ENCODE measurements at regions not wholly inside any gene's neighbourhood (a gene's known extent, or its start where the extent isn't known, plus 50 kb on each side); places are given as distances from the start of the nearest gene placed in this dataset.

DNA sequence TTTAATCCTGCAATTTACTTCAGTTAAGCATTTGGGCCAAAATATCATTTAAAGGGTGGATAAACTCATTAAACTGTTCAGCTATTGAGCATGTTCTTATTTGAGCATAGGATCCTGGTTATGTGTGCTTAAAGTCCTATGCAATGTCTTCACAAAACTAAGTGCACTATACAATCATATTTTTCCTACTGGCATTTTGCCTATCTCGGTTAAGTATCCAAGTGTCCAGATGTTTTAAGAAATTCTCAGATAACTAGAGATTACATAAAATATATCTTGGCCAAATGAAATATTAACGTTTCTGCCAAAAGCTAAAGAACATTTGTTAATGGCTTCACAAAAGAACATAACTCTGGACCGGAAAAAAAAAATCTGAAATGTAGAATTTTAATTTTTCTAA lies 250.8 kb upstream of the LRFN5 start:
- Histone ChIP-seq H3K27me3 (ENCODE audit: control insufficient read depth, insufficient read depth, low read length) (no peaks in the 10 kb centered on the region), H3K4me3 (ENCODE audit: low read depth, low read length) (no peak overlapping the region), H3K36me3 (ENCODE audit: control insufficient read depth, insufficient read depth, low read length) (no peaks in the 10 kb centered on the region)
- TF ChIP-seq CTCF (IDR thresholded peaks at IDR 0.05; ENCODE audit: insufficient read depth, low read length, poor library complexity, severe bottlenecking), result no peak
- DNase-seq (ENCODE audit: low read depth), result no peak

DNA sequence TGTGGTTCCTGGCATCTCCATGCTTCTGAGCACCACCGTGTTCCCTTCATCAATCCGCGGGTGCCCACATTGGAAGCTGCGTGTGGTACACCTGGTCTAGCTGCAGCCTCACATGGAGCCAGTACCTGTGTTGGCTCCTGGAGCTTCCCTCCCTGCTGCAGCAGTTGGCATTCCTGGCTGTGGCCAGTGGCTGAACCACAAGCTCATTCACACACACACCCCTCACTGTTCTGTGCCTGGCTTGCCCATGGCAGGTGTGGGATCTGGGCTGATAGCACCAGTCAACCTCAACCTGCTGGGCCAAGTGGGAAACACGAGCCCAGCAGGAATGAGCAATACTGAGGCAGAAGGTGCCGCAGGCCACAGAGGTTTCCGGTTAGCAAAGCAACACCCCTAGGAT lies 256.2 kb upstream of the LRFN5 start:
- Histone ChIP-seq H3K4me3 (ENCODE audit: low read depth, low read length) (no peak overlapping the region), H3K36me3 (ENCODE audit: control insufficient read depth, insufficient read depth, low read length) (no peaks in the 10 kb centered on the region), H3K27me3 (ENCODE audit: control insufficient read depth, insufficient read depth, low read length) (no peaks in the 10 kb centered on the region)
- no peak for DNase-seq (ENCODE audit: low read depth)
- TF ChIP-seq CTCF (IDR thresholded peaks at IDR 0.05; ENCODE audit: insufficient read depth, low read length, poor library complexity, severe bottlenecking), result no peak

GRCh38 chr14:41349289-41349910 lies 257.3 kb upstream of the LRFN5 start:
- Histone ChIP-seq H3K27me3 (ENCODE audit: control insufficient read depth, insufficient read depth, low read length) (no peaks in the 10 kb centered on the region), H3K36me3 (ENCODE audit: control insufficient read depth, insufficient read depth, low read length) (no peaks in the 10 kb centered on the region), H3K4me3 (ENCODE audit: low read depth, low read length) (no peak overlapping the region)
- DNase-seq (ENCODE audit: low read depth), result no peak
- no peak for TF ChIP-seq CTCF (IDR thresholded peaks at IDR 0.05; ENCODE audit: insufficient read depth, low read length, poor library complexity, severe bottlenecking)

DNA sequence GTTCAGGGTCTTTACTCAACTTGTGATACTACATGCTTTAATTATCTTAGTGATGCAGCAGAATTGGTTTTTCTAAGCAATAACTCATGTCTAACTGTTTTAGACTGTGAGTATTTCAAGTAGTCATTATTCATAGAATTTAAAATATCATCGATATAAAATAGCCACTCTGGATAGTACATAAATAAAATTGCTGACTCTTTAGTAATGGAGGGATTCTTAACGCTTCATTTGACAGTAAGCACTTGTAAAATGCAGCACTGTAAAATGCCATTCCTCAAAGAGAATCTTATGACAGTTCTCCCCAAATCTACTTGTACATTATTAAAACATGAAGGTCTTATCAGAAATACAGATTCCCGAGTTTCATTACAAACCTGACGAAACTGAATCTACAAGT lies 262.8 kb upstream of the LRFN5 start:
- DNase-seq (ENCODE audit: low read depth), result no peak
- H3K27me3 ChIP-seq (ENCODE audit: control insufficient read depth, insufficient read depth, low read length), result no peaks in the 10 kb centered on the region
- no peak overlapping the region for H3K4me3 ChIP-seq (ENCODE audit: low read depth, low read length)
- H3K36me3 ChIP-seq (ENCODE audit: control insufficient read depth, insufficient read depth, low read length), result no peaks in the 10 kb centered on the region
- TF ChIP-seq CTCF (IDR thresholded peaks at IDR 0.05; ENCODE audit: insufficient read depth, low read length, poor library complexity, severe bottlenecking), result no peak

DNA sequence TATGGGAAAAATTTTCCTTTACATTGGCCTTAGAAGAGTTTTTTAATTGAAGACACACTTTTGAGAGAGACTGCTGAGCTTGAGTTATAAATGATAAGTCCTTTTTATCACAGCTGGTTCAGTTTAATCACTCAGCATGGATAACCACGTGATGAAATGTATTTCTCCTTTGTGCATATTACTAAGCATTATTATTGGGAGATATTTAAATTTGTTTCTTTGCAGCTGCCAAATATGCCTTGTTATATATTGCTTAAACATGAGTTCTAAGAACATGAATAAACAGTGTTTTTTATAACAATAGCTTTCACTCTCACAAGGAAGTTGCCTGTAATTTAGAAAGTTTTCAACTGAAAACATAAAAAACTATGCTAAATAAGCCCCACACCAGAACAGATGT lies 293.5 kb upstream of the LRFN5 start:
- Histone ChIP-seq H3K4me3 (ENCODE audit: low read depth, low read length) (no peak overlapping the region), H3K36me3 (ENCODE audit: control insufficient read depth, insufficient read depth, low read length) (no peaks in the 10 kb centered on the region), H3K27me3 (ENCODE audit: control insufficient read depth, insufficient read depth, low read length) (no peaks in the 10 kb centered on the region)
- DNase-seq (ENCODE audit: low read depth), result no peak
- no peak for TF ChIP-seq CTCF (IDR thresholded peaks at IDR 0.05; ENCODE audit: insufficient read depth, low read length, poor library complexity, severe bottlenecking)

GRCh38 chr14:41303506-41303905 lies 303.2 kb upstream of the LRFN5 start:
- TF ChIP-seq CTCF (IDR thresholded peaks at IDR 0.05; ENCODE audit: insufficient read depth, low read length, poor library complexity, severe bottlenecking), result no peak
- H3K27me3 ChIP-seq (ENCODE audit: control insufficient read depth, insufficient read depth, low read length), result no peaks in the 10 kb centered on the region
- no peak overlapping the region for H3K4me3 ChIP-seq (ENCODE audit: low read depth, low read length)
- H3K36me3 ChIP-seq (ENCODE audit: control insufficient read depth, insufficient read depth, low read length), result no peaks in the 10 kb centered on the region
- no peak for DNase-seq (ENCODE audit: low read depth)
